Activated gamma-delta T cell treated with Interleukin-2 at 50 U/mL for 16 hours (primary cell): ENCODE measurements at regions not wholly inside any gene's neighbourhood (a gene's known extent, or its start where the extent isn't known, plus 50 kb on each side); places are given as distances from the start of the nearest gene placed in this dataset.

Source experiments
- DNase-seq: peaks from one replicate; pipeline ENCODE4 v3.0.0-alpha.2; 2020

DNA sequence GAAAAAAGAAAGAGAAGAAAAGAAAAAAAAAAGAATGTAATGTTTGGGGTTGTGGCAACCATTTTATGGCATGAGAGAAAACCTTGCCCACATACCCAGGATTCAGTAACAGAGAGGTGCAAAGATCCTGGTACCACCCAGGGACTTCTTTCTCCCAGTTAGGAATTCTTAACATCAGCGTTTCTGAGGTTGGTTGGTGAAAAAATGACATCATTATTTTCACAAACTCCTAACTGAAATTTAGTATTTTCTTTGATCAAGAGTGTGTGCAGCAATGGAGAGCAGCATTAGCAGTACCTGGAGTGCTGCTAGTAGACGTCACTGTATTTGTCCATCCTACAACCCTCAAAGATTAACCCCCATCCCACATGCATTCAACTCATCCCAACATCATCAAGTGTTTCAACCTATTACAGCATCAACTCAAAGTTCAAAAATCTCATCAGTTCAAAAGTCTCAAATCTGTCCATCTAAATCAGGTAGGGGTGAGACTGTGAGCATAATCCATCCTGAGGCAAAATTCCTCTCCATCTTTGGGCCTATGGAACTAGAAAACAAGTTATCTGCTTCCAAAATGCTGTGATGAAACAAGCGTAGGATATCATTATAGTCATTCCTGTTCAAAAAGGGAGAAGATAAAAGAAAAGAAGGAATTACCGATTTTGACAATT lies 60.1 kb upstream of the MSX2 start:
- DNase-seq: no peak

DNA sequence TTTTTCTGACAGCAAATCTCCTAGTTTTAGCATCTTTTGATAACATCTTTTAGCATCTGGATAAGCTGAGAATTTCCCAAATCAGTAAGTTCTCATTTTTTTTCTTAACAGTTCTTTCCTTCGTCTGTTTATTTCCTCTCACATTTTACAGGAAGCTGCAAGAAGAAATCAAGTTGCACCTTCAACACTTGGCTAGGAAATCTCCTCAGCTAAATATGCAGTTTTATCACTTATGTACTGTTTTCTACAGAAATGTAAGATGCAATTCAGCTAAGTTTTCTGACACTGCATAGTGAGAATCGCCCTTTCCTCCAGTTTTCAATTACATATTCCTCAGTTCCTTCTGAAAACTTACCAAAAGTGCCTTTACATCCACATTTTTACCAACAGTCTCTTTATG lies 59.0 kb upstream of the MSX2 start:
- DNase-seq: no peak

DNA sequence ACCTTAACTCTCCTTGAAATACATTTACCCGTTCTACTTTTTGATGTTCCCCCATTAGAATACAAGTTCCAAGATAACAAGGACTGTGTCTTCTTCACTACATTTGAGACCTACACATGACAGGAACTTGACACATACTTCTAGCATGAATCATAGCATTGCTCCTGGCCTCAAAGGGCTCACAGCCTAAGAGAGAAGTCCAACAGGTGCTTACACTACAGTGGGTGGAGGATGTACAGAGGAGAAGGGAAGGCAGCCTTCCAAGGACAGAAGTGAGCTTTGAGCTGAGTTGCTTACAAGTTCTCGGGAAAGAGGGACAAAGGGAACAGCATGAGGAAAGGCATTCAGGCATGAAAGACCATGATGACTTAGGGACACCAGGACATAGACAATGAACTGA lies 56.9 kb upstream of the MSX2 start:
- no peak for DNase-seq

DNA sequence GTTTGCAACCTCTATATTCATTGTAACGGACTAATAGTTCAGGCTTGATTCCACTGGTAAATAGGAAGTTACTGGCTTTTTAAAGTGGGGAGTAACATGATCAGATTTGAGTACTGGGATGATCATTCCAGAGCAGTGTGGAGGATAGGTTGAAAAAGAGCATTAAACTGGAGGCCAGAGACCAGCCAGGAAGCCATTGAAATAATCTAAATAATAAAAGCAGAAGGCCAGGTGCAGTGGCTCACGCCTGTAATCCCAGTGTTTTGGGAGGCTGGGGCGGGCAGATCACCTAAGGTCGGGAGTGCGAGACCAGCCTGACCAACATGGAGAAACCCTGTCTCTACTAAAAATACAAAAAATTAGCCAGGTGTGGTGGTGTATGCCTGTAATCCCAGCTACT lies 56.0 kb upstream of the MSX2 start:
- no peak for DNase-seq
